ENCODE measurements at regions not wholly inside any gene's neighbourhood (a gene's known extent, or its start where the extent isn't known, plus 50 kb on each side); places are given as distances from the start of the nearest gene placed in this dataset.

DNA sequence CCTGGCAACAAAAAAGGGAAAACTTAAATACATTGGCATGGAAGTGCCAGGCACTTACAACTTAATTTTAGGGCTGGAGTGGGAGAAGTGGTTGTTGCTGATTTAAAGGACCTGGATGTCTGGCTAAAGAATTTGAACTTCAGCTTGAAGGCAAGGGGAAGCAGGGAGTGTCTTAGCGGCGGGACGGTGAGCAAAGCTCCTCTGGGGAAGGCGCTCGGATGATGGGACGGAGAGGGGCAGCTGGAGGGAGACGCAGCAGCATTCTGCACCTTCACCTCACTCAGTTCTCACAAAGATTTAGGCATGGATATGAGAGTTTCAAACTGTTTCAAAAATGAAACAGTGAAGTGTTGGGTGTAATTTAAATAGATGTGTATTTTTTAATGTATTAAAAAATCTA, 967.1 kb downstream of the BRD1 start:
- no peak overlapping the region for H3K4me3 Mint-ChIP-seq
- no peaks in the 10 kb centered on the region for H3K36me3 Mint-ChIP-seq (ENCODE audit: low read depth)
- H3K4me1 Mint-ChIP-seq = peaks cover 6% of the 10 kb centered on the region
- TF ChIP-seq, protein P1, sequence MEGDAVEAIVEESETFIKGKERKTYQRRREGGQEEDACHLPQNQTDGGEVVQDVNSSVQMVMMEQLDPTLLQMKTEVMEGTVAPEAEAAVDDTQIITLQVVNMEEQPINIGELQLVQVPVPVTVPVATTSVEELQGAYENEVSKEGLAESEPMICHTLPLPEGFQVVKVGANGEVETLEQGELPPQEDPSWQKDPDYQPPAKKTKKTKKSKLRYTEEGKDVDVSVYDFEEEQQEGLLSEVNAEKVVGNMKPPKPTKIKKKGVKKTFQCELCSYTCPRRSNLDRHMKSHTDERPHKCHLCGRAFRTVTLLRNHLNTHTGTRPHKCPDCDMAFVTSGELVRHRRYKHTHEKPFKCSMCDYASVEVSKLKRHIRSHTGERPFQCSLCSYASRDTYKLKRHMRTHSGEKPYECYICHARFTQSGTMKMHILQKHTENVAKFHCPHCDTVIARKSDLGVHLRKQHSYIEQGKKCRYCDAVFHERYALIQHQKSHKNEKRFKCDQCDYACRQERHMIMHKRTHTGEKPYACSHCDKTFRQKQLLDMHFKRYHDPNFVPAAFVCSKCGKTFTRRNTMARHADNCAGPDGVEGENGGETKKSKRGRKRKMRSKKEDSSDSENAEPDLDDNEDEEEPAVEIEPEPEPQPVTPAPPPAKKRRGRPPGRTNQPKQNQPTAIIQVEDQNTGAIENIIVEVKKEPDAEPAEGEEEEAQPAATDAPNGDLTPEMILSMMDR (IDR thresholded peaks at IDR 0.05; ENCODE audit: unreplicated experiment in 3 of 3) = no peak
- no peaks in the 10 kb centered on the region for H3K9me3 Mint-ChIP-seq
- peaks cover 33% of the 10 kb centered on the region for H3K27me3 Mint-ChIP-seq (ENCODE audit: low read depth)
- H3K27ac Mint-ChIP-seq = no peak overlapping the region

DNA sequence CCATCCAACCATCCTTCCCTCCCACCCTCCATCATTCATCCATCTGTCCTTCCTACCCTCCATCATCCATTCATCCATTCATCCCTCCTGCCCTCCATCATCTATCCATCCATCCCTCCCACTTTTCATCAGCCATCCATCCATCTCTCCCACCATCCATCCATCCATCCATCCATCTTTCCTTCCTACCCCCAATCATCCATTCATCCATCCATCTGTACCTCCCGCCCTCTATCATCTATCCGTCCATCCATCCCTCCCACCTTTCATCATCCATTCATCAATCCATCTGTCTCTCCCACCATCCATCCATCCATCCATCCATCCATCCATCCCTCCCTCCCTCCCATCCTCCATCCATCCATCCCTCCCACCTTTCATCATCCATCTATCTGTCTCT, 968.8 kb downstream of the BRD1 start:
- Mint-ChIP-seq H3K27ac (no peak overlapping the region), H3K4me1 (no peaks in the 10 kb centered on the region), H3K4me3 (no peak overlapping the region), H3K36me3 (ENCODE audit: low read depth) (no peaks in the 10 kb centered on the region), H3K9me3 (no peaks in the 10 kb centered on the region), H3K27me3 (ENCODE audit: low read depth) (peaks cover 28% of the 10 kb centered on the region)
- TF ChIP-seq, protein P1 (IDR thresholded peaks at IDR 0.05; ENCODE audit: unreplicated experiment in 3 of 3) = no peak

DNA sequence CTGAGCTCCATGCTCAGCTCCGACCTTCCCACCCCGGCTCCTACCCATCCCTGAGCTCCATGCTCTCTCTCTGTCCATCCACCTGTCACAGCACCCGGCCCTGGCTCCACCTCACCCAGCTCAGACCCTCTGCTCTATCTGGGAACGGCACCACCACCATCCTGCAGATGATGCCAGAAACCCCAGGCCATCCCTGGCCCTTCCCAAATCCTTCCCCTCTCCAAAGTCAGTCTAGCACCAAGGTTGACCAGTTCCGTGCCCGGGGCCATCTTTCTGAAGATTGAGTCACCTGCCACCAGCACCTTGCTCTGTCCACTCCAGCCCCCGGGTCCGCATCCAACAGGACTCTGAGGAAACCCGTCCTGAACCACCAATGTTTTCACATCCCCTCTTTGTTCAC, 969.6 kb downstream of the BRD1 start:
- Mint-ChIP-seq H3K27me3 (ENCODE audit: low read depth) (peaks cover 28% of the 10 kb centered on the region), H3K4me1 (no peaks in the 10 kb centered on the region), H3K9me3 (no peaks in the 10 kb centered on the region), H3K4me3 (no peak overlapping the region), H3K36me3 (ENCODE audit: low read depth) (no peaks in the 10 kb centered on the region), H3K27ac (no peak overlapping the region)
- TF ChIP-seq, protein P1 (IDR thresholded peaks at IDR 0.05; ENCODE audit: unreplicated experiment in 3 of 3) = no peak

DNA sequence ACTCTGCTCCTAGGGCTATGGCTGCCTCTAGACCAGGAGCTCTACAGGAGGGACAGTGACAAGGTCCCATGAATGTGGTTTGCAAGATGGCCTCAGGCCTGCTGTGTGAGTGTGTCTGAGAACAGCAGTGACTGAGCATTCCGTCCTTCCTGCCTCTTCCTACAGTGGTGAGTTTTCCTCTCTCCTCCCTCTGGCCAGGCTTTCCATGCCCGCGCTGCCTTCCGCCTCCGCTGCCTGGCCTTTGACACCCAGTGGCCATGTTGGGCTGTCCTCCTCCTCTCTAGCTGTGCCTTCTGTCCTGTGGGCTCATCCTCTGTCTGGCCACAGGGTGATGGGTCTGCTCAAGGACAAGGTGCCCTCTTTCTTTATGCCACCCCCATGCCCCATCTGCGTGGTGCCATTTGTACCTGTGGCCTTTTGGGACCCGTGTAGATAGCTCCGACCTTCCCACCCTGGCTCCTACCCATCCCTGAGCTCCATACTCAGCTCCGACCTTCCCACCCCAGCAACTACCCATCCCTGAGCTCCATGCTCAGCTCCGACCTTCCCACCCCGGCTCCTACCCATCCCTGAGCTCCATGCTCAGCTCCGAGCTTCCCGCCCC, 970.4 kb downstream of the BRD1 start:
- TF ChIP-seq, protein P1 (IDR thresholded peaks at IDR 0.05; ENCODE audit: unreplicated experiment in 3 of 3) = no peak
- Mint-ChIP-seq H3K4me1 (no peaks in the 10 kb centered on the region), H3K36me3 (ENCODE audit: low read depth) (no peaks in the 10 kb centered on the region), H3K27me3 (ENCODE audit: low read depth) (peaks cover 28% of the 10 kb centered on the region), H3K27ac (no peak overlapping the region), H3K4me3 (no peak overlapping the region), H3K9me3 (no peaks in the 10 kb centered on the region)

DNA sequence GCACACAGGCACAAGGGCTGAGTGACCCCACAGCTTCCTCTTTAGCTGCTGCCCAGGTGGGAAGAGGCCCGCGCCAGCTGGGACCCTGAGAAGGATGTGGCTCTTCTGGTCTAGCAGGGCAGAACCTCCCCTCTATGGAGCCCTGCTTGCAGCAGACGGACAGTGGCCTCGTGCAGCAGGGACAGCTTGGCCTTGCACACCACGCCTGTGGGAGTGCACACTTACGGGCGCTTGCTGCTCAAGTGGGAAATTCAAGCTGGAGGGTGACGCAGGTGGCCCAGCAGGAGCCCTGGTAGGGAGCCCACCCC, 971.4 kb downstream of the BRD1 start:
- no peaks in the 10 kb centered on the region for H3K9me3 Mint-ChIP-seq
- no peaks in the 10 kb centered on the region for H3K36me3 Mint-ChIP-seq (ENCODE audit: low read depth)
- H3K4me1 Mint-ChIP-seq = no peaks in the 10 kb centered on the region
- H3K4me3 Mint-ChIP-seq = no peak overlapping the region
- no peak overlapping the region for H3K27ac Mint-ChIP-seq
- H3K27me3 Mint-ChIP-seq (ENCODE audit: low read depth) = peaks cover 25% of the 10 kb centered on the region
- TF ChIP-seq, protein P1 (IDR thresholded peaks at IDR 0.05; ENCODE audit: unreplicated experiment in 3 of 3) = no peak

DNA sequence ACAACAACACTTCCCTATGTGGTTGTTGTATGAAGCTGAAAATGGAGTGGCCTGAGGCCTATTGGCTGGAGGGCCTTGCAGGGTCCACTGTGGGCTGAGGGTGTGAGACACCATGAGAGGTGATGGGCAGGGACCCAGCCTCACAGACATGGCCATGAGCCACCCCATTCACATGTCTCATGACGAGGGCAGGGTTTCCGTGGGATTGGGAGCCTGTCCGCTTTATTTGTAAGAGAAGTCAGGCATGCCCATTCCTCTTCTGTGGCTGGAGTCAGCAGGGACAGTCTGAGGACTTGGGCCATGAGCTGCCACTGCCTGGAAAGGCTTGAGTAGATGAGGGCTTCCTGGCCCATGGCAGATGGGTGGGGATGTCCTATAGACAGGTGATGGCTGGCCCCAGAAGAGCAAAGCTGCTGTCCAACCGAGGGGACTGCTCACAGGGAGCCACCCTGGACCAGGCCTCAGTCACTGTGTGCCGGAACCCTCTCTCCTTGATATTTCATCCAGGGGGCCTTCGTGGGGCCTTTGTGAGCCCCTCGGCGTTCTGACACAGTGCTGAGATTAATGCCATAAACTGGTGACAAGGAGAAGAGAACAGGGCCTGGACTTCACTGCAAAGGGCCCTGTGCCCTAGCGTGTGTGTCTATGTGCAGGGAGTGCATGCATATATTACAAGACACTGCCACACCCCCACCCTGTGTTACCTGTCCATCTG, 971.9 kb downstream of the BRD1 start:
- Mint-ChIP-seq H3K9me3 (no peaks in the 10 kb centered on the region), H3K4me1 (no peaks in the 10 kb centered on the region), H3K36me3 (ENCODE audit: low read depth) (no peaks in the 10 kb centered on the region), H3K4me3 (no peak overlapping the region), H3K27ac (no peak overlapping the region), H3K27me3 (ENCODE audit: low read depth) (peaks cover 20% of the 10 kb centered on the region)
- TF ChIP-seq, protein P1 (IDR thresholded peaks at IDR 0.05; ENCODE audit: unreplicated experiment in 3 of 3) = no peak

Measured in nephron (organoid).